KBM-7 (cell line): ENCODE measurements at regions not wholly inside any gene's neighbourhood (a gene's known extent, or its start where the extent isn't known, plus 50 kb on each side); places are given as distances from the start of the nearest gene placed in this dataset.

Experiments used
- DNase-seq: peaks from one replicate; pipeline ENCODE4 v3.0.0-alpha.2; 2015
- in situ Hi-C: fragments of 300-500 bp; cut with MboI; formaldehyde crosslinking; loops from 2 replicates; pipeline ENCODE4 v1.14.3; 2020; ENCODE audit warnings: low sequenced_read_pairs, low pct_unique_long_range_greater_than_20kb, mixed read lengths

- DNase-seq = no peak
- in situ Hi-C loops = no loop called here
These were observed 693.4 kb downstream of the VRK1 start for GRCh38 chr14:97490521-97491070.

- no peak for DNase-seq
- in situ Hi-C loops = no loop called here
These were observed 694.5 kb downstream of the VRK1 start for GRCh38 chr14:97491697-97492096.

- DNase-seq = no peak
These were observed 702.8 kb downstream of the VRK1 start for GRCh38 chr14:97499790-97500481.

GRCh38 chr14:97506626-97507025 lies 709.4 kb downstream of the VRK1 start:
- in situ Hi-C loops = no loop called here
- no peak for DNase-seq

More at GRCh38 chr14:97499790-97500481, 702.8 kb downstream of the VRK1 start:
- in situ Hi-C loops = no loop called here

- no peak for DNase-seq
- in situ Hi-C loops = no loop called here
These were observed 716.7 kb downstream of the VRK1 start for GRCh38 chr14:97513891-97514290.

- DNase-seq = no peak
- in situ Hi-C loops = no loop called here
These were observed 720.5 kb downstream of the VRK1 start for GRCh38 chr14:97517566-97518234.

- DNase-seq = no peak
- in situ Hi-C loops = no loop called here
These were observed 726.8 kb downstream of the VRK1 start for GRCh38 chr14:97523936-97524335.

- DNase-seq = peak; percentile 3
- in situ Hi-C loops = no loop called here
These were observed 727.6 kb downstream of the VRK1 start for GRCh38 chr14:97524589-97525319.

GRCh38 chr14:97527993-97528392 lies 730.8 kb downstream of the VRK1 start:
- in situ Hi-C loops = no loop called here
- DNase-seq = no peak

GRCh38 chr14:97532052-97532451 lies 734.9 kb downstream of the VRK1 start:
- no peak for DNase-seq
- in situ Hi-C loops = no loop called here

- no peak for DNase-seq
- in situ Hi-C loops = no loop called here
These were observed 739.2 kb downstream of the VRK1 start for GRCh38 chr14:97536421-97536820.

- no peak for DNase-seq
- in situ Hi-C loops = no loop called here
These were observed 741.7 kb downstream of the VRK1 start for GRCh38 chr14:97538749-97539410.

- DNase-seq = no peak
- in situ Hi-C loops = no loop called here
These were observed 742.2 kb downstream of the VRK1 start for GRCh38 chr14:97539411-97539795.

- DNase-seq = no peak
- in situ Hi-C loops = no loop called here
These were observed 742.7 kb downstream of the VRK1 start for GRCh38 chr14:97539884-97540283.

GRCh38 chr14:97543221-97543620 lies 746.0 kb downstream of the VRK1 start:
- DNase-seq = no peak
- in situ Hi-C loops = no loop called here

- DNase-seq = no peak
- in situ Hi-C loops = no loop called here
These were observed 746.6 kb downstream of the VRK1 start for GRCh38 chr14:97543816-97544215.

- DNase-seq = no peak
- in situ Hi-C loops = no loop called here
These were observed 747.4 kb downstream of the VRK1 start for GRCh38 chr14:97544571-97544970.

GRCh38 chr14:97546491-97547230 lies 749.5 kb downstream of the VRK1 start:
- no peak for DNase-seq
- in situ Hi-C loops = no loop called here

- in situ Hi-C loops = no loop called here
- DNase-seq = no peak
These were observed 753.3 kb downstream of the VRK1 start for GRCh38 chr14:97550463-97550862.
